Posterior cingulate gyrus (tissue), 11 donors: ENCODE measurements at regions not wholly inside any gene's neighbourhood (a gene's known extent, or its start where the extent isn't known, plus 50 kb on each side); places are given as distances from the start of the nearest gene placed in this dataset.

ENCODE experiments used
- DNase-seq, 10 donors: peaks; one replicate each; pipeline versions ENCODE4 v3.0.0 to v3.0.0-alpha.2; 2020 to 2021; ENCODE audit warnings: mixed read lengths in 3 of 10
- intact Hi-C: fragments of 100-400 bp; cut with DNase I; formaldehyde crosslinking; loops from one replicate; pipeline ENCODE4 v1.15.1; 2023

DNA sequence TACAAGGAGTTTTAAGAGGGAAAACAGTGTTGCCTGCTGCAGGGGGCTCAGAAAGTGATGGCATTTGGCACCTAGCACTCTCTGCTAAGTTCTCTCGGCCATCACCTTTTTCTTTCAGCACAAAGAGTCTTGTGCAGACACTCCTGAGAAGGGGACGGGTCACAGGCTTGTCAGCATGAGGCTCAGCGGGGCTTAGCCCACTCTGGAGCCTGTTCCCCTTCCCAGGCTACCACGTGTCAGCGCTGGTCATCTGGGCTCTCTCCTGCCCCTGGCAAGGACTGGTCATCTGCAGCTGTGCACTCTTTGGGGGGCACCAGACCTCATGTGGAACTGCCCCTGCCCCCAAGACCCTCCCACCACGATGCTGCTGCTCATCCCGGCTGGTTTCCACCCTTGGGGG, 152.1 kb upstream of the MKI67 start:
- intact Hi-C loops, result no loop called here
- DNase-seq, result no peak

DNA sequence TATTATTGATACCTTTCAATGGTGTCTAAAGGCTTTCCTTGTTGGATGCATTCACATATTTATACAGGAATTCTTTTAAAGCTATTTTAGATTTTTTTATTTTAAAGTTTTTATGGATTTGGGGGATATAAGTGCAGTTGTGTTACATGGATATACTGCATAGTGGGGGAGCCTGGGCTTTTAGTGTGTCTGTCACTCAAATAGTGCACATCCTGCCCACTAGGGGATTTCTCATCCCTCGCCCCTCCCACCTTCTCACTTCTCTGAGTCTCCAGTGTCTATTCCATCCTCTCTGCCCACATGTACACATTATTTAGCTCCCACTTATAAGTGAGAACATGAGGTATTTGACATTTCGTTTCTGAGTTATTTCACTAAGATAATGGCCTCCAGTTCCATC, 154.0 kb upstream of the MKI67 start:
- DNase-seq, result no peak
- intact Hi-C loops, result no loop called here

- no peak for DNase-seq
- intact Hi-C loops, result no loop called here
Measured at GRCh38 chr10:128281343-128281742, 155.1 kb upstream of the MKI67 start.

DNA sequence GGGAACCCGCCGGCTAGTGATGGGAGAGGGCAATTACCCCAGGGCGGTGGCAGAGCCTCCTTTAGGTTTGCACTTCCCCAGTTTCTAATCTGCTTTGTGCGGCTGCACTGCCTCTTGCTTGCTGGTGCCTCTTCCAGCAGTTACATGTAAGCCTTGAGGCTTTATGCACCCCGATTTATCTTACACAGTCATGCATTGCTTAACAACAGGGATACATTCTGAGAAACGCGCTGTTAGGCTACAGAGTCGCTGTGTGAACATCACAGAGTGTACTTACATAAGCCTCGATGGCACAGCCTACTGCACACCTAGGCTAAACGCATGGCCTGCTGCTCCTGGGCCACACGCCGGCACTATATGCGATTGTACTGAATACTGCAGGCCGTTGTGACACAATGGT, 155.6 kb upstream of the MKI67 start:
- intact Hi-C loops, result no loop called here
- DNase-seq, result no peak

- no peak for DNase-seq
- intact Hi-C loops, result no loop called here
Measured at GRCh38 chr10:128286141-128286761, 160.0 kb upstream of the MKI67 start.

DNA sequence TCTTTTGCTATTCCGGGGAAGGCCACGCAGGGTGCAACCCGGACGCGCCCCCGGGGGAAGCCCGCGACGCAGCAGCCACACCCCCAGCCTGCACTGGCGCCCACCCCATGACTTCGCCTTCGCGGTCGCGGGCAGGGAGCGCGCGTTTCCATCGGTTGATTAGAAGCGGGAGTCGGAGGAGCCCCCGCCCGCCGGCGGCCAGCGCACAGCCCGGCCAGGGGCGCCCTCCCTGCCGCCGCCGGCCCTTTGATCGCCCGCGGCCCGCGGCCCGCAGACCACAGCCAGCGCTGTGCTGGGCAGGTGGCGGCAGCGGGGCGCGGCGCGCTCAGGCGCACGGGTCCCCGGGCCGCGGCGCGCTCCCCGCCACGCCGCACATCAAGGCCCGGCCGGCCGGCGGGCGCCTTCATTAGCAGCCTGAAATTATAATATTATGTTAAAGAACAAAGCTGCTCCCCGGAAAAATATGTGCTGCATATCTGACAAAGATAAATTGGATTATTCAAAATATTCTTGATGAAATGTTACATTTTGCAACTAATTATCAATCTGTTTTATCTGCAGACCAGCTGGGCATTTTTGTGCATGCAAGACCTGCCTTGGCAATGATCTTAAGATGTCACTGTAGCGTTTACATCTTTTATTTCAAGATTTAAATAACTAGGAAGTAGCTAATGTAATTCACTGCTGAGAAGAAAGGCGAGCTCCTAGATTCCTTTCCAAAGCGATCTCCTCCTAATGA, 160.7 kb upstream of the MKI67 start:
- peak in 2 of 10 donors; percentile 36 to 59 for DNase-seq
- intact Hi-C loops, result no loop called here

DNA sequence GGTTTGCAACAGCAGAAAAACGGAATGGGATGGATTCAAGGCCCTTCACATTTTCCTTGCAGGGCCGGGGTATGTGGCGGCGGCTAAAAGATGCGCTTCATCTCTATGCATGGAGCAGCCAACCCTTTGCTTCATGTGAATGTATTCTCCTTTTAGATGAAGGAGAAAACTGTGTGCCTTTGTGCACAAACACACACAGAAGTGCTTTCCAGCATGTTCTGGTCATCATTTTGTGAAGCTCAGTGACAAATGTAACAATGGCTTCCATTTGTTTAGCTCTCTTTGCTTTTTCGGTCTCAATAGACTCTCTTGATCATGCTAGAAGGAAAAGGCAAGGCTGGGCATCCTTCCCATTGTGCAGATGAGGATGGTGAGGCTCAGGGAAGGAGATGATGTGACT, 161.7 kb upstream of the MKI67 start:
- DNase-seq, result no peak
- intact Hi-C loops, result no loop called here

- DNase-seq, result no peak
- intact Hi-C loops, result no loop called here
Measured at GRCh38 chr10:128289621-128290020, 163.4 kb upstream of the MKI67 start.

DNA sequence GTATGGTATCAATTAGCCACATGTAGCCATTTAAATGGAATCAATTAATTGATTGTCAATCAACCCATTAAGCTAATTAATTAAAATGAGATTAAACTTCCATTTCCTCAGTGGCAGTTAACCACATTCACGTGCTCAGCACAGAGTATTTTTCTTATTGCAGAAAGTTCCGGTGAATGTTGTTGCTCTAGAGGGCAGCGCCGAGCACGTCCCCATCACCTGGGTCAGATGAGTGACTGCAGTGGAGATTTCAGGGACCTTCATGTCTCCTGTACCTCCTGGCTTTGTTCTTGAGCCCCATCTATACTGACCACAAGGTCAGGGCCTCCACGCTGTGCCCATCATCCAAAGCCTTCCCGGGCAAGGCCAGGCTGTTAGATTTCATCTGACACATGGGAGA, 168.8 kb upstream of the MKI67 start:
- intact Hi-C loops, result no loop called here
- no peak for DNase-seq

DNA sequence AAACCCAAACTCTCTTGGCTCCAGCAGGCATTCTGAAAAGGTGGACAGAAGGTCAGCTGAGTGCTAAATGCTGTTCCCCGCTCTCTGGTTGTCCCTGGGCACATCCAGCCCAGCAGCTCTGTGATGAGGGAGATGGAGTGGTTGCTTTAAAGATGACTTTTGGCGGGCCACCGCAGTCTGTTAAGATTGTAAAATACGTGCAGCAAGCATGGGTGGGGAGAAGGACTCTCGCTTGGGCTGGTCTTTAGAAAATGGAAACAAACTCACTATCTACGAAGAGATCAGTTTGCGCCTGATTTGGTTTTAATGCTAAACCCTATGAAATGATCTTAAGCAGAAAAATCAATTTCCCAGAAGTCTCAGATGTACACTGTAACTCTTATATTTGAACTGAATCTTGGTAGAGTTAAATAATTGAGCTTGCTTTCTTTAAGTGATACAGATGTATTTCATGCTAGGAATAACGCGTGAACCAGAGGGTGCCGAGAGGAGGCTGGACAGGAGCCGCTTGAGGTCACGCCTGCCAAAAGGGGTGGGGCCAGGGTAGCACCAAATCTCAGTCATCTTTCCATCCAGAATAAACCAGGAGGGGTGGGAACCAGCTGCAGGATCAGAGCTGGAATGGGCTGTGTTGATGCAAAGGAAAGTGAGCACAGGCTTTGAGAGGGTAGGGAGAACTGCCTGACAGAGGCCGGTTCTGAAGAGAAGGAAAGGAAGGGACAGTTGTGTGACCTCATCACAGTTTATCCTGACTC, 170.2 kb upstream of the MKI67 start:
- no peak for DNase-seq
- intact Hi-C loops, result no loop called here

DNA sequence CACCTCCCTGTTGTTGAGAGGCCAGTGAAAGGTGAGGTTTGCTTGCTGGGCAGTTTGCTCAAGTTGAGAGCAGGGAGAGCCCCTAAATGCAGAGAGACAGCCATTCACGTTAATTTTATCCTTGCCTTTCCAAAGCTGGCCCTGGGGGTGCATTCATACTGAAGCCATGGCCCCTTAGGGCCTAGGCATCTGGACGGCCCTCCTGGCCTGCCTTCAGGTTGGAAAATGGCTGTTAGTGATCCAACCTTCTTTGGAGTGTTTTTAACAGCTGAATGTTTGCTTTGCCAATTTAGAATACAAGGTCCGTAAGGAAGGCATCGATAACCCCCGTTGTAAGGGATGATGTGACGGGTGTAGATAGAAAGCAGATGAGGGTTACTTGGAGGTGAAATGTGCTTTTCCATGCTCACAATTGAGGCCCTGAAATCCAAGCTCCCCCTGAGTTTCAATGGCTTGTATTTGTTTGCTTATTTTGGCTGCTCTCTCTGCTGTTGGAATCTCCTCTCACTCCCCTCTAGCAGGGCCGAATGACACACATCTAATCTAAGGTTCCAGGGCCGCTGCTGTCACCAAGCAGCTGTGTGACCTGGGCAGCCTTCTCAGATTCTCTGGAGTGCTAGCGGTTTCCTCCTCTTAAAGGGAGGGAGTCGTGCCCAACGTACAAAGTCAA, 171.6 kb upstream of the MKI67 start:
- no peak for DNase-seq
- intact Hi-C loops, result no loop called here

DNA sequence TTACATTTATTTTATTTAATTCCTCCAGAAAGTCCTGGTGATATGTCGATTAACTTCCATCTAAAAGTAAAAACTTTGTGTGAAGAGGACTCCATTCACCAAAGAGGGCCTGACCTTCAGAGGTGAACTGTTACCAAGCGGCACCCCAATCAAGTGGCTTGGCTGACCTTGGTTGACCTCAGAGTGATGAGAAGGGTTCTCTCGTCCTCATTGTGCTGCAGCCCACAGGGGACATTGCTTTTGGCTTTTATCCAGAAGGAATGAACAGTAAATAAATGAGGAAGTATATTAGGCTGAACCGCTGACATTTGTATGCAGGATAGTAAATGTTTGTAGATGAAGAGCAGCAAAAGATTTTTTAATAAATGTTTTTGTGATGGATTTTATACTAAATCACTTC, 172.4 kb upstream of the MKI67 start:
- no peak for DNase-seq
- intact Hi-C loops, result no loop called here

DNA sequence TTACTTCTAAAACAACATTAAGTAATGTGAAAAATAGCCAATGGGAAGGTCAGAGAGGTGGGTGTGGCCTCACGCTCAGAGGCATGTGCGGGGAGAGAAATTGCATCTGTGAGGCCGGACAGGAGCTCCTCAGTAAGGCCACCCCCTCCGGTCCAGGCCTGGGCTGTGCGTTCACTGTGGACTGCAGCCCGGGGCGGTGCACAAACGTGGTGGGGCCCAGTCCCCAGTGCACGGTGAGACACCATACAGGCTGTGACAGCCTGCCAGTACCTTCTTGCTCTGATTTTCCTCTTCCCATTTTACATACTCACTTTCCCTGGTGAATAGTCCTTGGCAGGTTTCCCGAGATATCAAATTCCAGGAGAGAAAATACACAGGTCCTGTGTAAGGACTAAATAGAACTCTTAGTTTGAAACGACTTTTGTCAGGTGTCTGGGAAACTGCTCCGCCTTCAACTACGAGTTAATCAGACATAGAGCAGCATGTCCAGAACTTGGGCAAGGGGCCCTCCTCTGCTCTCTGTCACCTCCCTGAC, 174.1 kb upstream of the MKI67 start:
- DNase-seq, result no peak
- intact Hi-C loops, result no loop called here

DNA sequence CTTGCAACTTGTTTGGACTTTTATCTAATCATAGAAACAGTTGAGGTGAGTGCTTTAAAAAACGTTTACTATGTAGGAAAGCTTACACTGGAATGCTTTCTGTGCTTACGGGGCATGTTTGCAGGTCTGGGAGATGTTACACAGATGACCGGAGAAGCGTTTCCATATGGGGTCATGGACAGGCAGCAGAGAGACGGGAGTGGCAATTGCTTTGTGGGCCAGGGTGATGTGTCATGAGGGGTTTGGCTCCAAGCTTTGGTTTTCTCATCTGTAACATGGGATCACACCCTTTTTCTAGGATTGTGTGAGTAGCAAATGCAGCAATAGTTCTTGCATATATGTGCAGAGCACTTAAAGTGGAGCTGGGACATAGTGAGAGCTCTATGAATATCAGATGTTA, 174.8 kb upstream of the MKI67 start:
- no peak for DNase-seq
- intact Hi-C loops, result no loop called here

DNA sequence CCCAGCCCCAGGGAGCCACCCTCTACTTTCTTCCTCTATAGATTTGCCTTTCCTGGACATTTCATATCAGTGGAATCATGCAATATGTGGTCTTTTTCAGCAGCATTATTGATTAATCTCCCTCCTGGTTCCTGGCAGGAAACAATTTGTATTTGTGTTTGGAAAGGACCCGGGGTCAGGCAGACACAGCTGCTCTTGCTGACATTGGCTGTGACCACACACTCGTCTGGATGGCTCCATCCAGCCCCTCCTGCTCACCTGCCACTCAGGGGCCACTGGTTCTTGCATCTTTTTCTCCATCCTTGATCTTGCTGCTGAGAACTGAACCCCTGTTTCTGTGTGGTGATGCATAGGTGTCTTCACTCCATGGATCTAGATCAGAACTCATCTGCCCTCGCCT, 176.6 kb upstream of the MKI67 start:
- DNase-seq, result peak in 1 of 10 donors; percentile 7
- intact Hi-C loops, result no loop called here

- DNase-seq, result peak in 1 of 10 donors; percentile 49
- intact Hi-C loops, result no loop called here
Measured at GRCh38 chr10:128304271-128304670, 178.0 kb upstream of the MKI67 start.

DNA sequence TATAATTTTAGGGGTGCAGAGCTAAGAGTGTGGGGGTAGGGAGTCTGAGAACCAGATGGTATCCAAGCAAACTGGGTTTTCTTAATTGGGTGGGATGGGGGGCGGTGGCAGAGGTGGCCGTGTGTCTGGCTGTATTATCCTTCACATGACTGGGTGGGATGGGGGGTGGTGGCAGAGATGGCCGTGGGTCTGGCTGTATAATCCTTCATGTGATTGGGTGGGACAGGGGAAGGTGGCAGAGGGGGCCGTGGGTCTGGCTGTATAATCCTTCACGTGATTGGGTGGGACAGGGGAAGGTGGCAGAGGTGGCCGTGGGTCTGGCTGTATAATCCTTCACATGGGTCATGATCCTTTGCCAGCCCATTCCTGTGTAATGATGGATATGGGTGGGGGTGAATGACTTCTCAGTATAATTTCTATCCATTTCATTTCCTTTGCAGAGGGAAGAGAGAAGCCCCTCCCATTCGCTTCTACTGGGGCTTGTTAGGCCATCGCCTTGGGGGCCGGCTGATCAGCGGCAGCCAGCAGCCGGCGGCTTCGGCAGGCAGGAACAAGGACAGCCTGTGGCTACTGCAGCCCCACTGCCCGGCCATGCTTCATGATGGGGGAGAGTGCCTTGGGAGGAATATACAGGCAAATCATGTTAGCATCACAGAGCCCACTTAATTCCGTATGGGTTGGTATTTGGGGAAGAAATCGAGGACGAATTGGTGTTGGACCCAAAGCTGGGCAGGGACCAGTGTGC, 179.6 kb upstream of the MKI67 start:
- intact Hi-C loops, result no loop called here
- peak in 1 of 10 donors; percentile 38 for DNase-seq

DNA sequence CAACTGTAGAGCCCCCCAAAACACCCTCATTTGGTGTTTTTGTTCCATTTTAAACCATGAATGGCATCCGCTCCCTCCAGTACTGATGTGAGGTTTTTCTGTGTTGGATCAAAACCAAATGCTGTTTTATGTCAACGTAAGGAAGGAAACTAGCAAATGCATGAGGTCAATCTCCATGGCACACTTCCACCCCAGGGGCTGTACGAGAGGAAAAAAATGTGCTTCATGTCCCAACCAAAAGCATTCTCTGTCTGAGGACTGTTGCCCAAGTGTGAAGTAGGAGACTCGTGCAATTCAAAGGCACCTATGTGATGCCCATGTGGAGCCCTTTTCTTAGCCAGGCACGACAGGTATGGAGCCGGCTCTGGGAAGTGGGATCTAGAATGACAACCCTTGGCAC, 180.3 kb upstream of the MKI67 start:
- peak in 1 of 10 donors; percentile 18 for DNase-seq
- intact Hi-C loops, result no loop called here

DNA sequence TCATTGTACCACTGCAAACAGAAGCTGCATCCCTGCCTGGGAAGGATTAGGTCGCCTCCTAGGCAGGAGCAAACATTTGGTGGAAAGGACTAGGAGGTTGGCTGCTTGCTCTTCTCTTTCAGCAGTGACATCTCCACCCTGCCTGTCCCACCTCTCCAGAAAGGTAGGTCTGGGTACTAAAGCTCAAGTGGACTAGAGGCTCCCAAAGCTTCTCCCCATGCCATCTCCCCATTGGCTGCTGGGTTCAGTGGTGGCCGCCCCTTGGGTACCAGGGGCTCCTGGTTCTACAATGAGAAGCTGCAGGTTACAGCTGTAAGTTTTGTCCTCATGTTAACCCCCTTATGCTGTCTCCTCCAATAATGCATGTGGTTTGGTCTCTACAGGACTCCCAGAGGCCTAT, 180.7 kb upstream of the MKI67 start:
- intact Hi-C loops, result no loop called here

DNA sequence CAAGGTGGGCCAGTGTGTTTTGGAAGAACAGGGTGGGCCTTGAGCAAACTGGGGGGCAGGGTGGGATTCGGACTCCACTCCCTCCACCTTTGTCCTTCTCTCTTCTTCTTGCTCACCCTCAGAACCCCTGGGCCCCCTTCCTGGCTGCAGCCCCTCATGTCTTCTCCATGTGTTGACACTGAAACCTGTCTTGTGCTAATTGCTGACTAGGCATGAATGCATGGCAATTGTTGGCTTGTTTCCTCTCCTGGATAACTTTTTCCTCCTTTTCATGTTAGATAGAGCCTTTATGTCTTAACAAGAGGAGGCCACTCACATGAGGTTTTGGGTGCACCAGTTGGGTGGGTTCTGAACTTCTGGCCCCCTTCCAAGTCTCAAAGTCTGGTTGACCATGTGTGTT, 181.6 kb upstream of the MKI67 start:
- peak in 1 of 10 donors; percentile 45 for DNase-seq
- intact Hi-C loops, result no loop called here

More for the DNA sequence above, 180.7 kb upstream of the MKI67 start:
- DNase-seq, result no peak
